Hematopoietic multipotent progenitor cell treated with erythropoietin and hydrocortisone succinate and interleukin-3 and kit ligand, for 15 days (in vitro differentiated cells): ENCODE measurements at regions not wholly inside any gene's neighbourhood (a gene's known extent, or its start where the extent isn't known, plus 50 kb on each side); places are given as distances from the start of the nearest gene placed in this dataset.
"Not testable (repeated sequence)": the region's sequence is repeated elsewhere in the genome, so short reads cannot be mapped to it uniquely, and the experiment has no call there.

Source experiments
- DNase-seq: peaks from one replicate; pipeline ENCODE4 v3.0.0-alpha.2; 2015; ENCODE audit warnings: low spot score

DNA sequence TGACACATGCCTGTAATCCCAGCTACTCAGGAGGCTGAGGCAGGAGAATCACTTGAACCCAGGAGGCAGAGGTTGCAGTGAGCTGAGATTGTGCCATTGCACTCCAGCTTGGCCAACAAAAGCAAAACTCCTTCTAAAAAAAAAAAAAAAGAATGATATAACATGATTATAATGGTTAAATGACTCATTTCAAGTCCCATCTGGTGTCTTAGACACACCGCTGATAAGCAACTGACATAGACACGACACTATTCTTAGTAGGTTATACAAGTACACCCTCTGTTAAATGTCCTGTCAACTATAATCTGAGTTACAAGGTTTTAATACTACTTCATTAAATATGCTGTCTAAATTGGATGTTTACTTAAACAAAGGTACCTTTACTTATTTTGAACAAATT lies 405.3 kb upstream of the CLINT1 start:
- DNase-seq, result no peak

DNA sequence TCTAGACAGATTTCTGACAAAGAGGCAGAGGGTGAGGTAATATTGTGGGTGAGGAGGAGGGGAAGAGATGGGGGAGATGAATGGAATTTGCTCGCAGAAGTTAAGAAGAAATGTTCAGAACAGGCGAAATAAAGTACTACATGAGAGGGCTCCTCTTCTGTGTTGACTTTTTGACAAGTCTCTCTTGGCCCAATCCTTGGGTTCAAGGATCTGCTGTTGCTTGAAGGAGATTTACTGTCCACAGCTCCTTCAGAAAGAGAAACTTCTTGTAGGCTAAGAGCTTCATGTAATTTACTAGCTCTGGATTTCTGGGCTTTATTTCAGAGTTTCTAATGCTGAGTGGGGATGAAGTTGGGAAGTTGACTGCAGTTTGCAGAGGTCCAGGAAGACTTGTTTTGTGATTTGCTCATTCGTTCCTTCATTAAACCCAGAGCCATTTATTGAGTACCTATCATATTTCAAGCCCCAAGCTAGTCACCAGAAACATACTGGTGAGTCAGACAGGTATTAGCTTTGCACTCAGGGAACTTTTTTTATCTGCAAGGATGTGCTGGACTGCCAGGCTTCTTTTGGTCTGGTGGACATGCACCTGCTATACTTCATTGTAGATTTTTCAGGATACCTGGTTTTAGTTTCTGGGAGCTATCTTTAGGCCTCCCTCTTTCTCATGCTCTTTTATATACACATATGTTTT lies 402.9 kb upstream of the CLINT1 start:
- no peak for DNase-seq

DNA sequence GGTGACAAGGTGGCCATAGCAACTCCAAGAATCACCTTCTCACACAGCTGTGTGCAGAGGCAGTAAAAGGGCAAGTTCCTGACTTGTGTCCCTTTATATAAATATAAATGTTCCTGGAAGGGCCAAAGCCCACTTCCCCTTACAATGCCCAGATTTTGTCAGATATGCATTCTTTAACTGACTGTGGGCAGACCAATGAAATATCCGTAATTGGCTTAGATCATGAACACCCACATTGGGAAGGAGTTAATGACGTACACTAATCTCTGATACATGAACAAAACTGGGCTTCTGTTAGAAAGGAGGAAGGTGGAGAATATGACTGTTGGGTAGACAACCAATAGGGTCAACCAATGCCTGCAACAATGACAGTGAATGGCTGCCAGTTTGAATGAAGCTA lies 397.2 kb upstream of the CLINT1 start:
- DNase-seq, result no peak

DNA sequence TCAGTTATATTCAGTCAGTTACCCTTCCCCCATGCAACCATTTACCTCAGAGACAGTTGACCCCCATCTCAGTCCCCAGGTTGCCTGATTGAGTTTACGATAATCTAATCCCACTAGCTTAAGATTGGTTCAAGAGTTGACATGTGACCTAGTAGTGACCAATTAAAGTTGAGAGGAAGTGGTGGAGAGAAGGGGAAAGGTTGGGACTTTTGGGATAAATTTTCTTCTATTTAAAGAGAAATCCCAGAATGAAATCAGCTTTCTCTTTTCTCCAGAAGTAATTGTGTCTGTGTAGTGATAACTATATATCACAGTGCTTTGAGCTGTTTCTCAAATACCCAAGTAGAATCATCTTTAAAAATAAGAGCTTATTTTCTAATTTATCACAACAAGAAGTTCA lies 396.7 kb upstream of the CLINT1 start:
- DNase-seq, result no peak

DNA sequence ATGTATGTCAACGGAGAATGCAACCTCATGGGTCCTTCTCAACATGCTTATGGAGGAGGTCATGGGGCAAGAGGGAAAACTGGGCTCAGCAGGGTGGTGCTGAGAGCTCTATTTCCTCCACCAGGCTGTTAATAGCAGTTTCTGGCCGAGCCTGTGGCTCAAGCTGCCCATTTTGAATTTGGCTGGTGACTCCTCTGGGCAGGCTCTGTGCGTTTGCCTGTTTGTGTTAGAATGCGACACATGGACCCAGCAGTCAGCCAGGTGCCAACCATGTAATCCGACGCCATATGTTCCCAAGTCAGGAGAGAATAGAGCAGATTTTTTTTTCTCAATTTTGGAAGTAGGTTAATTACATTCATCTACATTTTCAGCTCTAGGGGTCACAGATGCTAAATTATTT lies 387.7 kb upstream of the CLINT1 start:
- DNase-seq, result no peak

DNA sequence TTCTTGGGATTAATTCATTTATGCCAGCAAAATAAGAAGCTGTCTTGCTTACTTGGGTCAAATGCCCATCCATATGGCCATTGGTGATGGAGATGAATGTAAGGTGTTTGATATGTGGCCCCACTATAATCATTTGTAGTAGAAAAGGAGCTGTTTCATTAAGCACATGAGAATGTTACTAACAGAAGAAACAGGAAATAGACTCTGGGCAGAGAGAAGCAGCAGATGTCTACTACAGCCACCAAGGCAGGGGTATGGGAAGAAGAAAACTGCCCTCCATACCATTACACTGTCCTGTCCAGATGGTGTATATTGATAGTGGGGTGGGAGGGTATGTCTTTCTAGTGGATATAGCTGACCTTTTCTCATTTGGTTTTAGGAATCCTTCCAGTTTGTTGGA lies 386.6 kb upstream of the CLINT1 start:
- DNase-seq, result no peak

DNA sequence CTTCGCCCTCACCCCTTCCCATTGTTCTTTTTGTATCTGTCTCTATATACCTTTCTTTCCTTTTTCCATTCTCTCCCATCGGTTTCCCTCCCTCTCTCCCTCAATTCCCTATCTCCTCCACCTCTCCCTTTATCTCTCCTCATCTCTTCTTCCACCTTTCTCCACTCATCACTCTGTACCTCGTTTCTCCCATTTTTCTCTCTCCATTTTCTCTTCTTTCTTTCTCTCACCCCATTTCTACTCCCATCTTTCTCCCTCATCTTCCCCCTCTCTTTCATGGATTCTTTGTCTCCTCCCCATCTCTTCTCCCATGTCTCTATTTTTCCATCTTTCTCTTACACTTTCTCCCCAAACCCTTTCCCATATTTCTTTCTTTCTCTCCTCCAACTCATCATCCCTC lies 385.9 kb upstream of the CLINT1 start:
- DNase-seq, result no peak

DNA sequence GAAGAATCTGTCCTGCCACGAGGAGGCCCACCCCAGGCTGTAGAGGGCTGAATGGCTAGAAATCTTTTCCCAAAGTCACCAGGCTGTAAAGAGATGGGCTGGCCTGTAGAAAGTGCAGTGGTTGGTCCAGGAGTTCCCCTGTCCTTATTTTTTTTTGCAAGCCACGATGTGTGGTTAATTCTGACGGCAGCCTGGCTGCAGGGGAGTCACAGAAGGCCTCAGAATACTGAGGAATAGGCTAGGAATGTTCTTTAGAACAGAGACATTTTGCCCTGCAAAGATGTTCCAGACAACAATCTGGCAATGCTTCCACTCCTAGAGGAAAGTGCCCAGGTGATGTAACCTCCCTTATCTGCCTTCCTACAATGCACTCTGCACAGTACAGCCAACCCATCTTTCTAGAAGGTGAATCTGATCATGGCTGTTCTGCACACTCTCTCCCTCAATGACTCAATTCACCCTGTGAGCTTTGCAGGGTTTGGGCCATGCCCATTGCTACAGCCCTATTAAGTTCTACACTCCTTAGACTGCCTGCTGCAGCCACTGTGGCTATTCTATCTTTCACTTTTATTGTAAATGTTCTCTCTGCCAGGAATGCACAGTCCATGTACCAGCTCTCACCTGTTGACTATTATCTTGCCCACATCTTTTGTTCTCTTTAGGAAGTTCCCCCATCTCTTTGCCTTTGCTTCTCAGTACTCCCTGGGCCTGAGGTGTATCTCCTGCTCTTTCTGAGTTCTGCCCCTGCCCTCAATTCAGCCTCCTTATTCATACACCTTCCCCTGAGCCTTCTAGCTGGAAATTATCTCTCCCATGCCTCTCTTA lies 377.8 kb upstream of the CLINT1 start:
- DNase-seq, result no peak

DNA sequence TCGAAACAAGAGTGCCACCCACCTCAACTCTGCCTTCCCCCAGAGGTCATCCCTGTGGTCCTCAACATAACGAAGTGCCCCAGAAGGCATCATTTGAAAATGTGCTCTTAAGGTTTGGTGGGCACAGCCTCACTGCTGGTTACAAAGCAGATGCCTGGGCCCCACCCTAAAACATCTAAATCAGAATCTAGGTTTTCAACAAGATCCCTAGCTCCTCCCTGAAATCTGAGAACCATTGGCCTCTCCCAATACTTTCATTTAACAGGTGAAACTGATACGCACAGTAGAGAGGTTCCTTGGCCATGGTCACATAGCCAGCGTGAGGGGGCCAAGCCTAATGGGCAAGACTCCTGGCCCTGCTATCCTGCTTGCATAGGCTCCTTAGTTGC lies 376.2 kb upstream of the CLINT1 start:
- DNase-seq, result no peak

DNA sequence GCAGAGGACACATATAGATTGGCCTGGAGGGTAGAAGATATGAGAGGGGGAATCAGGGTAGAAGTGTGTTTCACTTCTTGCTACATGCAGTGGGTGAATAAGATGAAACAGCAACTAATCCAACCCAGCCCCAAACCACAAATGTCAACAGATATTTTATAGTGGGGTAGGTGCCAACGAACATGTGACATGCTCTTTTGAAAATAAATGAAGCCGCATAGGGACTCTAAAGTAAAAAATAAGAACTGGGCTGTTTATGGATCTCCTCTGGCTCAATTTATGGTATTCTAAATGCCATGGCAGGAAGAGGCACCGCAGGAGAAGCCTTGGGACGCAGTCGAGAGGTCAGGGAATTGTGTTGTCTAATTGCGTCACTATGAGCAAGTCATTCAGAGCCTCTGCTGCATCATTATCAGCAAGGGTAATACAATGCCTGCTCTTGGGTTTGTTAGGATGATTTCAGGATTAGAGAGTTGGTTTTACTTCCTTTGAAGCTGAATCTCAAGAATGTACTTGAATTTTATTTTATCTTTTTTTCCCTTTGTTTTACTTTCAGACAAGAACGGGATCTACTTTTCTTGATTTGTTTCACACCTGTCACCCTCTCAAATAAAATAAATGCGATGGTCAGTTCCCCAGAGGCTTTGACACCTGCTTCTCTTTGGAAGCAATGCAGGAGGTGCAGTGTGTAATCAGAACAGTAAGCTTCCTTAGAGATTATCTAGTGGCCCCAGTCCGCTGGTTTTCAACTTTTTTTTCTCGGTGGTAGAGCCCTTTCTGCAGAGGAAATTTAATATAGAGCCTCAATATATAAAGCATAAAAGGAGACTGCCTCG lies 375.6 kb upstream of the CLINT1 start:
- DNase-seq, result no peak

DNA sequence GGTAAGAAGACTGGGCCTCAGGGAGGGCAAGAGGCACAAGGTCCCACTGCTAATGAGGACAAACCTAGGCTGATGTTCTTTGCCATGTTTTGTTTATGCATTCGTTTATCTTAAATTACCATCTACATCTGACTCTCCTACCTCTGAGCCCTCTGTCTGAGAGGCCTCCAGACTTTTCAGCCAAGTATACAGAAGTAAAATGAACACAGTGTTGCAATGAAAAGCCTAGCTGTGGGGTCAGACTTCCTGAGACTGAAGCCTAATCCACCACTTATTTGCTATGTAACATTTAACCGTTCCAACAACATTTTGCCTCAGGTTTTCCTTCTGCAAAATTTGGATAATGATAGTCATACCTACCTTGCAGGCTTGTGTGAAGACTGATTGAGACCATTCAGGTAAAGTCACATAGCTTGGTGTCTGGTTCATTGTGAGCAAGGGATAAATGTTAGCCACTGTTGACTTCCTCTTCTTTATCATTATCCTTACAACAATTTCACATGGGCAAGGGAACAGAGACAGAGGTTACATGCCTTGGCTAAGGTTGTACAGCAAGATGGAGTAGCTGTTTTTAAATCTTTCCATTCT lies 374.9 kb upstream of the CLINT1 start:
- DNase-seq, result no peak

DNA sequence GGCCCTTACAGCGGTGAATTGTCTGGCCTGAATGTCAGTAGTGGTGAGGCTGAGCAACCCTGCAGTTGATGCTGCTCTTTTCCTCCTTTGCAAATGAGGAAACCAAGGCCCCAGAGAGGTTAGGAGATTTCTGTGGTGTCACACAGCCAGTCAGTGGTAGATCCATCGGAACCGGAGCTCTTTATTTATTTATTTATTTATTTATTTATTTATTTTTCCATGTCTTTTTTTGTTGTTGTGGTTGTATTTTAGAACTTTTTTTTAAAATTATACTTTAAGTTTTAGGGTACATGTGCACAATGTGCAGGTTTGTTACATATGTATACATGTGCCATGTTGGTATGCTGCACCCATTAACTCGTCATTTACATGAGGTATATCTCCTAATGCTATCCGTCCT lies 368.4 kb upstream of the CLINT1 start:
- not testable (repeated sequence) for DNase-seq

DNA sequence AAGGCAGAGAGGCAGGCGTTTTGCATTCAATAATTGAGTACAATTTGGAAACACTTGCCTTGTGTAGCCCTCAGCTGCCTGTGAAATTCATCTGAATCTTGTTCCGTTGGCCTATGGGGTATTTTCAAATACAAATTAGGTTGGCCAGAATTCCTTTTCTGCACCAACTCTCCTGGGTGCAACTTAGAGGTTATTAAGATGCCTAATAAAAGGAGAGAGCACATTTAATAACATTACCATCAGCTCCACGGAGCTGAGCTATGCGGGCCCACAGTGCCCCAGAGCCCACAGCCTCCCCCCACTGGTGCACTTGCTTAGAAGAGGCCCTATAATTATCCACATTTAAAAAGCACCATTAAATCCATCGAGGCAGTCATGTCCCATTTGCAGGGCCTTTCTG lies 367.6 kb upstream of the CLINT1 start:
- DNase-seq, result no peak

DNA sequence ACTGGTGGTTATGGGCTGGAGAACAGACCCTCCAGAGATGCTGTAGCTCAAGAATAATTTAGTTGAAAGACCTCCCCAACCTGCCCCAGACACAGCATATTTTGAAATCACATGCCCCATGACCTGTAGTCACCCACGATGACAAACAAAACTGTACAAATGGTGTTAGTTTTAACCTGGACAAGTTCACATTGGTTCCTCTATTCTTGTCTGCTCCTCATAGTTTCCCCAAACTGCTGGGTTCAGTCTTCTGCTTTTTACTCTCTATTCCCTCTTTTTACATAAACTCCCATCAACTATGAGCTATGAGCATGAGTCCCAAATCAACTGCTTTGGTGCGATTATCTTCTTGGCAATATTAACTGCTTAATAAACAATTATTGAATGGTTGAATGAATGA lies 365.3 kb upstream of the CLINT1 start:
- no peak for DNase-seq

DNA sequence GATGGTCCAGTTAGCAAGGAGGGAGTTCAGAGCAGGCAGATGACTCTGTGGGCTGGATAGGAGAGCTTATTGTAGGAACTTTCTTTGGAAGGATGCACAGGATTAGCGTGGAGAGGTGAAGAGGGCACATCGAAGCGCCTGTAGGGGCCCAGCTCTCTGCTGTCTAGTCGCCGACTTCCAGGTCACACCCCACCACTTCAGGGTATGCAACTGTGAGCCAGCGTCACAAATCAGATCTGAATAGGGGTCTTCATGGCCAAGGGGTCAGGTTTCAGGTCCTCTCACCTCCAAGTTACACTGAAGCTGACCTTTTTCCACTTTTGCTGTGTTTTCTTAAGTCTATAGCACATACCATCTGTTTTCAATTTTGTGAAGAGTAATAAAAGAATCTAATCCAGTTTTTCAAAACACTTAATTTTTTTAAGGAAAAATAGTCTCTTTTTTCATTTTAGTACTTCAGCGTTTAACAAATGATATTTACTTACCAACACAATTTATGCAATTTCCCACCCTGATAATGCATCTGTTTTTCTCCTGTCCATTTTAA lies 364.2 kb upstream of the CLINT1 start:
- DNase-seq, result no peak

DNA sequence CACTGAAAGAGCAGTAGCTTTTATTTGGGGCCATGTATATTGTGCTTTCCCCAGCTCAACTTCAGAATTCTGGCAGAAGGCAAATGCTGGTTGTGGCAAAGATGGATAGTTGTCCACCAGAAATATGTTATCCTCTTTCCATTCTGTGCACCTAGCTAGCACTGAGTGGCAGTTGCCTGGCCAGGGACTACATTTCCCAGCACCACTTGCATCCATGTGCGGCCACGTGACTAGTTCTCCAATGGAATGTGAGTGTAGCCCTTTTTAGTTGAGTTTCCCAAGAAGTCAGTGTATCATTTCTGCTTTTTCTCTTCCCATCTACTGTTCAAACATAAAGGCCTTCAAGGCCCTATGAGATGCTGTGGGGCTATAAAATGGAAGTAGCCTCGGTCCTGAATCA lies 354.0 kb upstream of the CLINT1 start:
- no peak for DNase-seq

DNA sequence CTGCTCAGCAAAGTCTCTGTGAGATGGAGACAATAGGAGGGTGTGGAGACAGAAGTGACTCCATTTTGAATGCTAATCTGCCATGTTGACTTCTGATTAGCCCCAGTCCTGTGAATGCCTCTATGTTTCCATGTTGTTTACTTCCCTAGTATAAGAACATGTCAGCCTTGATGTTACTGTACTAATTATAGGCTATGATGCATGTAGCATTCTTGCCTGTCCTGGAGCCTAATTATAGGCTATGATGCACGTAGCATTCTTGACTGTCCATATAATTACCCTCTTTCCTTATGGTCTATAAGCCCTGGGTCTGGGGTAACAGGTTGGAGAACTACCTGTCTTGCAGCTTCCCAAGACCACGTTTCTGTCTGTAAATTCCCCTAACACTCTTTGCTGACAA lies 353.3 kb upstream of the CLINT1 start:
- DNase-seq, result no peak

DNA sequence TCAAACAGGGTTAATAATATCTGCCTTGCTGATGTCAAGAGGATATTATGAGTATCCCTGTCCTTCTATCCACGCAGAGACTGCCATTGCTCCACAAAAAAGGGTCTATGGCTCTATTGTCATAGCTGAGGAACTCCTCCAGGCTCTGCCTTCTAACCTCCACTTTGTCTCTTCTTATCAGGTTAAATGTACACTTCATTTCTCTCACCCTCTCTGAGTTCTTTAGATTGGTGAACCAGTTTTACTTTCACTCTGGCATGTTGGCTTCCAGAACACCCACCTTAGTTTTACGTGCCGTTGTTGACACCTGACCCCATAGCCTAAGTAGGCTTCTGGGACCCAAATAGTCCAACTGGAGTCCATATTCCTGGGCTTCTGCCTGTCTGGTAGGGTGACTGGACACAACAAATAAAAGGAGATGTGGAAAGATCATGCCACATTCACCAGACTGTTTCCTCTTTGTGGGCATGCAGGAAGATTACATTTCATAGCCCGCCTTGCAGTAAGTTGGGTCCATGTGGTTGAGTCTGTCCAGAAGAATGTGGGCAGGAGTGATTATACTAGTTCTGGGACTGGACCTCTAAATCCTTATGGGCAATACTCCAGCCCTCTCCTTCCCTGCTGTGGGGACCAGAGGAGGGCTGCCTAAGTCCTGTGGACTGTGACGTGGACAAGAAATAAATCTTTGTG lies 350.4 kb upstream of the CLINT1 start:
- DNase-seq, result no peak

DNA sequence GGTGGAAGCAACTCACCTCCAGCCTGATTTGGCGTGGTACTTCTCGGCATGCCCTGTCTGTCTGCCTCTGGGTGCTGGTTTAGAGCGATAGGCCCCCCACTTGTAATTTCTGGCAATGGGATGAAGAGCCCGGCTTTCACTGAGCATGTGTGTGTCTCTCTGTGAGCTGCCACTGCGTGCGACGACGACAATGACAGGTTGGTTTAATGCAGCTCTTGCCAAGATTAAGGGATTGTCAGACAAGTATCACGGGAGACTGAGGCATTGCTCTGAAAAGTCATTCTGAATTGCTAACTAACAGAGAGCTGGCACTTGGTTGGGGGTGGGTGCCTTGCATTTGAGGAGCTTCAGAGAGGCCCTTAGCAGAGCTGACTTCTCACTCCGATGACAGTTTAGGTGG lies 348.8 kb upstream of the CLINT1 start:
- no peak for DNase-seq

DNA sequence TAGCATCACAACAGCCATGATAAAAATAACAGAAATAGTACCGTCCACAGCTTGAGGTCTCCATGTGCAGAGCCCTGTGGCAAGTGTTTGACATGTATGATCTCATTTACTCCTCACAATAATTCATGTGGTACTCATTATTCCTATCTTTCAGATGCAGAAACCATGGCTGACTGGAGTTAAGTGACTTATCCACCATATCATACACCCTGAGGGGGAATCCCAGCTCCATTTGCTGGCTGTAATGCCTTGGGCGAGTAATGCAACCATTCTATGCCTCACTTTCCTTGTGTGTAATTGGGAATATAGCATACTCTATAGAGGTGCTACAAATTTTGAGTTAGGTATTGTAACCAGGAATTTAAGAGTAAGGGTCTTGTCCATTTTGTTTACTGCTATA lies 347.0 kb upstream of the CLINT1 start:
- no peak for DNase-seq

DNA sequence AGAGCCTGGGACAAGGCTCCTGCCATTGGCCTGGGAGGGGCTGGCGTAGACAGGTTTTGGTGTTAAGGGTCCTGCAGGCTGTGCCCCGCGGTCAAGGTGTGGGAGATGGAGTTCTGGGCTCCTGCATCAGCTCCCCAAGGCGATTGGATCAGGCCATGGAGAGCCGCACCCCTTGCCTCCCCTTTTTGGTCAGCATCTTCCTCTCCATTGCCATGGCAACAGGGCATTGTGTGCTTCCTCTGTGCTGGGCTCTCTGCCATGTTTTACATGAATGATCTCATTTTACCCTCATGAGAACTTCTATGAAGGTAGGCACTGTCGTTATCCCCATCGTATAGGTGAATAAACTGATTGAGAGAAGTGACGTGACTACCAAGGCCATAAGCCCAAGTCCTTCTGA lies 344.3 kb upstream of the CLINT1 start:
- DNase-seq, result no peak

DNA sequence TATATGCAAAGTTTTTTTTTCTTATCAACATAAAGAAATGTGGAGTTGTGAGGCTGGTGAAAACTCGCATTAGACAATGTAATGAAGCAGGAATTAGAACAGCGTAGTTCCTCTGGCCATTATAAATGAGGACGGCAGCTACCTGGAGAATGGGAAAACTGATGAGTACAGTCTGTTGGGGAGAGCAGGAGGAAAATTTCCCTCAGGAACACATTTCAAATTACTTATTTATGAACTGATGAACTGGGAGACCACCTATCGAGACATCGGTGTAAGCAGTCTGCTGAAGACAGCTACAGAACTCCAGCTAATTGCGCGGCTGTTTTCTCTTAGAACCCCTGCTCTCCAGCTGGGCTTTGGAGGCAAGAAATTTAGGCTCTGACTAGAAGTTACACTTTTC lies 343.9 kb upstream of the CLINT1 start:
- DNase-seq, result no peak
